Mesenchymal stem cell (in vitro differentiated cells and primary cell): ENCODE measurements at regions not wholly inside any gene's neighbourhood (a gene's known extent, or its start where the extent isn't known, plus 50 kb on each side); places are given as distances from the start of the nearest gene placed in this dataset.

ENCODE experiments used
- DNase-seq: peaks from one replicate; pipeline ENCODE4 v3.0.0-alpha.2; 2013
- H2AFZ ChIP-seq: one replicate; pipeline ENCODE4 v1.6.1; 2013; ENCODE audit warnings: low read depth, mild to moderate bottlenecking, control low read depth, inconsistent platforms, low read length, moderate library complexity
- H2AK5ac ChIP-seq: 2 replicates; pipeline ENCODE4 v1.6.1; 2013; ENCODE audit warnings: low read length, moderate library complexity, mild to moderate bottlenecking, inconsistent platforms; ENCODE audit not compliant: severe bottlenecking
- H2BK120ac ChIP-seq: one replicate; pipeline ENCODE4 v1.6.1; 2013; ENCODE audit warnings: low read depth, mild to moderate bottlenecking, inconsistent platforms, low read length, moderate library complexity
- H2BK12ac ChIP-seq, 2 experiments: one replicate each; pipeline ENCODE4 v1.6.1; 2013; ENCODE audit warnings: inconsistent platforms in 2 of 2, low read length in 2 of 2, mild to moderate bottlenecking in 2 of 2, moderate library complexity in 2 of 2, control low read depth in 1 of 2
- H2BK15ac ChIP-seq: one replicate; pipeline ENCODE4 v1.6.1; 2013; ENCODE audit warnings: mild to moderate bottlenecking, low read depth, inconsistent platforms; ENCODE audit not compliant: poor library complexity, severe bottlenecking
- H2BK5ac ChIP-seq: 2 replicates; pipeline ENCODE4 v1.6.1; 2013; ENCODE audit warnings: low read depth, mild to moderate bottlenecking, low read length, control low read depth, inconsistent platforms; ENCODE audit not compliant: poor library complexity, severe bottlenecking
- H3K14ac ChIP-seq, 2 experiments: one replicate each; pipeline ENCODE4 v1.6.1; 2013; ENCODE audit warnings: inconsistent platforms in 2 of 2, low read length in 2 of 2, control low read depth in 1 of 2, mild to moderate bottlenecking in 1 of 2, moderate library complexity in 1 of 2
- H3K18ac ChIP-seq, 2 experiments: one replicate each; pipeline ENCODE4 v1.6.1; 2013; ENCODE audit warnings: inconsistent platforms in 2 of 2, low read length in 2 of 2, control low read depth in 1 of 2, low read depth in 1 of 2, mild to moderate bottlenecking in 1 of 2
- H3K23ac ChIP-seq, 2 experiments: one replicate each; pipeline ENCODE4 v1.6.1; 2013; ENCODE audit warnings: inconsistent platforms in 2 of 2, low read length in 2 of 2, mild to moderate bottlenecking in 2 of 2, moderate library complexity in 2 of 2, control low read depth in 1 of 2
- H3K27ac ChIP-seq: 2 replicates; pipeline ENCODE4 v1.5.1; 2013; ENCODE audit warnings: mild to moderate bottlenecking, moderate library complexity, low read length, control low read depth, inconsistent platforms; ENCODE audit not compliant: poor library complexity, severe bottlenecking
- H3K27me3 ChIP-seq, 2 experiments: 2 replicates each; pipeline versions ENCODE4 v1.6.1 to v1.7.0; 2013; ENCODE audit warnings: low read length in 2 of 2, mild to moderate bottlenecking in 2 of 2, moderate library complexity in 2 of 2, control low read depth in 1 of 2, inconsistent platforms in 1 of 2; ENCODE audit not compliant: control insufficient read depth in 1 of 2, insufficient read depth in 1 of 2
- H3K36me3 ChIP-seq, 2 experiments: 2 replicates each; pipeline versions ENCODE4 v1.6.1 to v1.7.0; 2013; ENCODE audit warnings: low read length in 2 of 2, control low read depth in 1 of 2, inconsistent platforms in 1 of 2, low read depth in 1 of 2, mild to moderate bottlenecking in 1 of 2; ENCODE audit not compliant: insufficient read depth in 2 of 2, control insufficient read depth in 1 of 2
- H3K4ac ChIP-seq, 2 experiments: one replicate each; pipeline ENCODE4 v1.6.1; 2013; ENCODE audit warnings: inconsistent platforms in 2 of 2, low read length in 2 of 2, mild to moderate bottlenecking in 2 of 2, moderate library complexity in 2 of 2, control low read depth in 1 of 2, low read depth in 1 of 2
- H3K4me1 ChIP-seq: 2 replicates; pipeline ENCODE4 v1.6.1; 2013; ENCODE audit warnings: low read depth, low read length, control low read depth; ENCODE audit not compliant: control insufficient read depth, insufficient read depth
- H3K4me2 ChIP-seq: 2 replicates; pipeline ENCODE4 v1.6.1; 2013; ENCODE audit warnings: low read length, mild to moderate bottlenecking, inconsistent platforms; ENCODE audit not compliant: poor library complexity, severe bottlenecking
- H3K4me3 ChIP-seq, 2 experiments: 2 replicates each; pipeline versions ENCODE4 v1.5.1 to v1.7.0; 2013; ENCODE audit warnings: low read length in 2 of 2, mild to moderate bottlenecking in 2 of 2, control low read depth in 1 of 2, low read depth in 1 of 2; ENCODE audit not compliant: insufficient read depth in 1 of 2
- H3K79me1 ChIP-seq: replicated peaks from 2 replicates; pipeline ENCODE4 v1.6.1; 2013; ENCODE audit warnings: mild to moderate bottlenecking, control low read depth, low read length, inconsistent platforms; ENCODE audit not compliant: poor library complexity, severe bottlenecking
- H3K9ac ChIP-seq: 2 replicates; pipeline ENCODE4 v1.7.0; 2013; ENCODE audit warnings: mild to moderate bottlenecking, low read length, moderate library complexity
- H3K9me3 ChIP-seq: 2 replicates; pipeline ENCODE4 v1.7.0; 2013; ENCODE audit warnings: mild to moderate bottlenecking, low read length; ENCODE audit not compliant: control insufficient read depth
- H4K8ac ChIP-seq: one replicate; pipeline ENCODE4 v1.6.1; 2013; ENCODE audit warnings: inconsistent platforms, mild to moderate bottlenecking, low read length, moderate library complexity
- H4K91ac ChIP-seq: one replicate; pipeline ENCODE4 v1.6.1; 2013; ENCODE audit warnings: mild to moderate bottlenecking, low read length, inconsistent platforms
- WGBS: methylation state at CpG from one replicate; pipeline ENCODE4 v1.1.7; 2013; ENCODE audit warnings: mixed read lengths; 5-methylcytosine and 5-hydroxymethylcytosine counted together

DNA sequence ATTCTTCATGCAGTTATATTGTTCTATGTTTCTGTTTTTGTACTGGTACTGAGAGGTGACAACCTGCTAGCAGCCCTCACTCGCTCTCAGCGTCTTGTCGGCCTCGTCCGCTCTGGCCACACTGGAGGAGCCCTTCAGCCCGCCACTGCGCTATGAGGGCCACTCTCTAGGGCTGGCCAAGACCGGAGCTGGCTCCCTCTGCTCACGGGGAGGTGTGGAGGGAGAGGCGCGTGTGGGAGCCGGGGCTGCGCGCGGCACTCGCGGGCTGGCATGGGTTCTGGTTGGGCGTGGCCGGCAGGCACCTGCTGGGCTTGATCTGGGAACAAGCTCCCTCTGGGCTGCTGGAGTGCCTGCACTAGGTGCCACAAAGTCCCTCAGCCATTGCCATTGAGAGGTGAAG is 1323.8 kb upstream of the EYS start:
- Histone ChIP-seq H3K36me3 (no peaks in the 10 kb centered on the region), H3K18ac (no peak overlapping the region), H3K4me1 (peaks cover 2% of the 10 kb centered on the region), H2BK12ac (no peak overlapping the region), H2BK120ac (no peak overlapping the region), H3K14ac (no peak overlapping the region), H3K79me1 (no peaks in the 10 kb centered on the region), H4K91ac (no peak overlapping the region), H2AK5ac (no peak overlapping the region), H3K27ac (no peak overlapping the region), H4K8ac (no peak overlapping the region), H3K4ac (no peak overlapping the region), H3K23ac (no peak overlapping the region), H3K9me3 (peaks cover 6% of the 10 kb centered on the region), H3K27me3 (no peaks in the 10 kb centered on the region), H2BK15ac (no peak overlapping the region), H3K4me2 (no peak overlapping the region), H2AFZ (no peak overlapping the region), H3K9ac (no peak overlapping the region), H2BK5ac (no peak overlapping the region), H3K4me3 (no peak overlapping the region)
- no peak for DNase-seq
- WGBS = 96% methylated on average over 17 of the region's 19 CpGs

- H3K23ac ChIP-seq = no peak overlapping the region
- no peak overlapping the region for H4K8ac ChIP-seq
- no peak overlapping the region for H3K4ac ChIP-seq
- no peak overlapping the region for H3K4me3 ChIP-seq
- no peak overlapping the region for H2BK12ac ChIP-seq
- H3K36me3 ChIP-seq = no peaks in the 10 kb centered on the region
- H3K4me1 ChIP-seq = no peaks in the 10 kb centered on the region
- no peak overlapping the region for H2BK15ac ChIP-seq
- H3K79me1 ChIP-seq = no peaks in the 10 kb centered on the region
- H3K9me3 ChIP-seq = no peaks in the 10 kb centered on the region
- no peak overlapping the region for H2AFZ ChIP-seq
- no peaks in the 10 kb centered on the region for H3K27me3 ChIP-seq
- no peak overlapping the region for H2BK5ac ChIP-seq
- no peak overlapping the region for H4K91ac ChIP-seq
- DNase-seq = no peak
- H3K18ac ChIP-seq = no peak overlapping the region
- no peak overlapping the region for H2AK5ac ChIP-seq
- H3K27ac ChIP-seq = no peak overlapping the region
- no peak overlapping the region for H2BK120ac ChIP-seq
- H3K4me2 ChIP-seq = no peak overlapping the region
- H3K14ac ChIP-seq = no peak overlapping the region
- 100% methylated on average over 1 of the region's 1 CpG for WGBS
- no peak overlapping the region for H3K9ac ChIP-seq
Observed at GRCh38 chr6:67016921-67017460, 1310.0 kb upstream of the EYS start.

GRCh38 chr6:67011441-67011840 is 1304.4 kb upstream of the EYS start:
- Histone ChIP-seq H3K4me2 (no peak overlapping the region), H2BK5ac (no peak overlapping the region), H4K91ac (no peak overlapping the region), H2BK120ac (no peak overlapping the region), H3K18ac (no peak overlapping the region), H3K23ac (no peak overlapping the region), H3K9ac (no peak overlapping the region), H4K8ac (no peak overlapping the region), H2BK15ac (no peak overlapping the region), H3K4ac (no peak overlapping the region), H2BK12ac (no peak overlapping the region), H2AK5ac (no peak overlapping the region), H2AFZ (no peak overlapping the region), H3K27me3 (no peaks in the 10 kb centered on the region), H3K27ac (no peak overlapping the region), H3K4me3 (no peak overlapping the region), H3K79me1 (no peaks in the 10 kb centered on the region), H3K14ac (no peak overlapping the region), H3K36me3 (no peaks in the 10 kb centered on the region), H3K4me1 (no peaks in the 10 kb centered on the region), H3K9me3 (no peaks in the 10 kb centered on the region)
- no peak for DNase-seq
- WGBS = no CpG with 5 or more reads among the region's 4 CpGs

DNA sequence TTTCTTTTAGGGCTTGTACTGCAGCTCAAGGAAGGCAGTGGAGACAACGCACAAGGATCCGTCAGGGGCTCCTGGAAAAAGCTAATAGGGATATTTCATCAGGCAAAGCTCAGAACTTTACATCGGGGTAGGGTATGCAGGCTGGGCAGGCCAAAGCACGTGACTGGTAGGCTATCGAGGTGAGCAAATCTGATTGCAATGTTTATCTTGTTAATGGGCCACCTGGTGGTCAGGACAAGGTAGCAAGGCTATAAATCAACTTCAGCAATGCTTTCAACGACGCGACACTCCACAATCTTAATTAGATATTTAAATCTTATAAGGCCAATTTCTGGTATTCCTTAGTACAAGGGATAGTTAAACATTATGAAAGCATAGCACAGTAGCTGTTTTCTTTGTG is 1302.8 kb upstream of the EYS start:
- no peak overlapping the region for H3K18ac ChIP-seq

More for the DNA sequence above, 1302.8 kb upstream of the EYS start:
- H3K27me3 ChIP-seq = no peaks in the 10 kb centered on the region
- no peak overlapping the region for H3K4ac ChIP-seq
- H3K4me3 ChIP-seq = no peak overlapping the region
- no peak overlapping the region for H4K8ac ChIP-seq
- WGBS = 25% methylated on average over 5 of the region's 8 CpGs
- H2AK5ac ChIP-seq = no peak overlapping the region
- H2AFZ ChIP-seq = no peak overlapping the region
- H3K27ac ChIP-seq = no peak overlapping the region
- H2BK120ac ChIP-seq = no peak overlapping the region
- H3K4me1 ChIP-seq = no peaks in the 10 kb centered on the region
- H3K9ac ChIP-seq = no peak overlapping the region
- no peak for DNase-seq
- H2BK15ac ChIP-seq = no peak overlapping the region
- no peak overlapping the region for H3K14ac ChIP-seq
- no peak overlapping the region for H3K4me2 ChIP-seq
- H3K36me3 ChIP-seq = no peaks in the 10 kb centered on the region
- no peak overlapping the region for H3K23ac ChIP-seq
- no peak overlapping the region for H2BK12ac ChIP-seq
- no peaks in the 10 kb centered on the region for H3K79me1 ChIP-seq
- H4K91ac ChIP-seq = no peak overlapping the region
- no peak overlapping the region for H2BK5ac ChIP-seq
- H3K9me3 ChIP-seq = no peaks in the 10 kb centered on the region
